ENCODE measurements at regions not wholly inside any gene's neighbourhood (a gene's known extent, or its start where the extent isn't known, plus 50 kb on each side); places are given as distances from the start of the nearest gene placed in this dataset.

- DNase-seq, result no peak
These were observed 256.7 kb upstream of the HES1 start for GRCh38 chr3:193879099-193879863.

- no peak for DNase-seq
These were observed 256.1 kb upstream of the HES1 start for GRCh38 chr3:193879864-193880242.

DNA sequence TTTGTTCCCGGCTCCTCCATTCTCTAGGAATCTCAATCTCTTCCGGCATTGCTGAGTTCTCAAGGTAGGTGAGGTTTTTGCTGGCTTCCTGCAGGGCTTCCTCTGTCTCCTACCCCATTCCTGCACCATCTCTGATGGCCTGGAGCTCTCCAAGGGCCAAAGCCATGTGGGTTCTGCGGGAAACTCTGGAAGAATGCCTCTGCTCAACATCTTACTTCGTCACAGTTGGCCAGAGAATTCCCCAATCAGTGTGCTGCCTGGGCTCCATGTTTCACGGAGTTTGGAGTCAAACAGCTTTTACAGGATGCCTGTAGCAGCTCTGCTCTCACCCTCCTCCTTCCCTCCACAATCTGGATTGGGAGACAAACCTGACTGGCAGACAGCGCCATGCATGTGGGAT lies 253.9 kb upstream of the HES1 start:
- DNase-seq, result no peak

GRCh38 chr3:193883551-193883950 lies 252.4 kb upstream of the HES1 start:
- no peak for DNase-seq

GRCh38 chr3:193884027-193884426 lies 251.9 kb upstream of the HES1 start:
- no peak for DNase-seq

- no peak for DNase-seq
These were observed 251.3 kb upstream of the HES1 start for GRCh38 chr3:193884652-193885051.

DNA sequence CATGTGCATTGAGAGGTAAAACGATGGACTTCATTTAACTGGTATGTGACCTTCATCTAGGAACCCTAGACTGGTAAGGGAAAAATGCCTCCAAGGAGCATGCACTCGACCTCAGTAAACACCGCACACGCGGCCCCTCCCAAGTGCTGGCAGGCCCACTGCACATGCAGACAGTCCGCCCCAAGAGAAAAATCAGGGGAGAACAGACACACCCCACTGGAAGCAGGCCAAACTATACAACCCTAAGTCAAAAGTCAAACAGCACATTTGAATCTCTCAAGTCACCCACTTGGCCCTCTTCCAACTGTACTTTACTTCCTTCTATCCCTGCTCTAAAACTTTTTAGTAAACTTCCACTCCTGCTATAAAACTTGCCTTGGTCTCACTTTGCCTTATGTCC lies 250.1 kb upstream of the HES1 start:
- DNase-seq, result no peak

DNA sequence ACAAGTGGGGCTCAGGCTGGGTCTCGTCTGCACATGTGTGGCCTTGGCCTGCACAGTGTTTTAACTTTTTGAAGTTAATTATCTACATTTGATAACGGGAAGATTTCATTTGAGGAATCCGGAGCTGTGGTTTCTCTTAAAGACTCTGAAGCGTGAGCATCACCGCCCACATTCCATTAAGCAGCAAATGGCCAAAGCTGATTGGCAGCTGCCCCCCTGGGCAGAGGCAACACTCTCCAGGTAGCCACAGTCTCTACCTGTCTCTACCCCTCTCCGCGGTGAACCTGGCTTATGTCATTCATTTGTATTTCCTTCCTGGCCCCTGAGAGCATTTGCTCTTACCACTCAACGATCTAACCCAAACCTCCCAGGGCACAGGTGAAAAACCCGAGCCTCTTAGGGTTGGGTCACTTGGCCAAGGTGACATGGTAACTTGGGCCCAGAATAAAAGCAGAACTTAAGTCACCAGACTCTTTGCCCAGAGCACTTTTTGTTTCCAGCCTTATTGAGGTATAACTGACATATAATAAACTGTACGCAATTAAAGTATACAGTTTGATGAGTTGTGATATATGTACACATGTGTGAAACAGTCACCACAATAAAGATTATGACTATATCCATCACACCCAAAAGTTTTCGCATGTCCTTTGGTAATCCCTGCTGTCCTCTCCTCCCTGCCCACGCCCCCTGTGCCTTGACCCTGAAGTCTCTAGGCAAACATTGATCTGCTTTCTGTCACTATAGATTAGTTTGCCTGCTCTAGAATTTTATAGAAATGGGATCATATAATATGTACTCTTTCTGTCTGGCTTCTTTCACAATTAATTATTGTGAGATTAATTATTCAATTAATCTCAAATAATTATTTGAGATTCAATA lies 245.7 kb upstream of the HES1 start:
- no peak for DNase-seq

GRCh38 chr3:193894121-193894863 lies 241.7 kb upstream of the HES1 start:
- no peak for DNase-seq

GRCh38 chr3:193895409-193895808 lies 240.5 kb upstream of the HES1 start:
- no peak for DNase-seq

DNA sequence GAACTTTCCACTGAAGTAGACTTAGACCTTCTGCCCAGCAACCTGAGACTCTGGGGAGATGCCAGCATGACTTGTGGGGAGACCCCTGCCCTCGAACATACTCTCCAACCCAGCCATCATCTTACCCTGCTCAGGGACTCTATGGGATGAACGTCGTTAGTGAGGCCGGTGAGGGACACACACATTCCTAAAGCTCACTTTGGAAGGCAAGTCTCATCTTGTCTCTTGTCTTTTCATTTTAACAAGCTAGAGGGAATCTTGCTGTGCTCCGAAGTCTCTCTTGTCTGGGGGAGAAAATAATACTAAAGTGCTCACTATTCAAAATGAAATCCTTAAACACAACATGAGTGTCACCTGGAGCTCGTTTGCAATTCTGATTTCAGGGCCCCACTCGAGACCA lies 239.5 kb upstream of the HES1 start:
- no peak for DNase-seq

GRCh38 chr3:193897288-193897687 lies 238.7 kb upstream of the HES1 start:
- DNase-seq, result no peak

GRCh38 chr3:193897731-193898180 lies 238.2 kb upstream of the HES1 start:
- DNase-seq, result no peak

DNA sequence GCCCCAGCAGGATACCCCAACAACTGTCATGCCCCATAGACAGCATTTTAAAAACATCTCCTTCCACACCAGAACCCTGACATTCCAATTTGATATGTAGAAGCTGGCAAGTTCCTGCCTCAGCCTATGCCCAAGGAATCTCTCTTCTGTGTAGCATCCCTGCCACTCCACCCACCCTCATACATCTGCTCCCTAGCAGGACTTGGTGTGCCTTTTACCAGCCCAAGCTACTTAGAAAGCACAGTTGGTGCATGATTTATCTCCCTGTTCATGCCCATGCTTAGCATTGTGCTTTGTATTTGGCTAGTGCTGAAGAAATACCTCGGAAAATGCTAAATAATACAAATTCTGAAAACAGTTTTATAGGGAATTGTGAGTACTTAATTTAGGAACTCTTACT lies 236.9 kb upstream of the HES1 start:
- no peak for DNase-seq

GRCh38 chr3:193901007-193901406 lies 234.9 kb upstream of the HES1 start:
- DNase-seq, result no peak

DNA sequence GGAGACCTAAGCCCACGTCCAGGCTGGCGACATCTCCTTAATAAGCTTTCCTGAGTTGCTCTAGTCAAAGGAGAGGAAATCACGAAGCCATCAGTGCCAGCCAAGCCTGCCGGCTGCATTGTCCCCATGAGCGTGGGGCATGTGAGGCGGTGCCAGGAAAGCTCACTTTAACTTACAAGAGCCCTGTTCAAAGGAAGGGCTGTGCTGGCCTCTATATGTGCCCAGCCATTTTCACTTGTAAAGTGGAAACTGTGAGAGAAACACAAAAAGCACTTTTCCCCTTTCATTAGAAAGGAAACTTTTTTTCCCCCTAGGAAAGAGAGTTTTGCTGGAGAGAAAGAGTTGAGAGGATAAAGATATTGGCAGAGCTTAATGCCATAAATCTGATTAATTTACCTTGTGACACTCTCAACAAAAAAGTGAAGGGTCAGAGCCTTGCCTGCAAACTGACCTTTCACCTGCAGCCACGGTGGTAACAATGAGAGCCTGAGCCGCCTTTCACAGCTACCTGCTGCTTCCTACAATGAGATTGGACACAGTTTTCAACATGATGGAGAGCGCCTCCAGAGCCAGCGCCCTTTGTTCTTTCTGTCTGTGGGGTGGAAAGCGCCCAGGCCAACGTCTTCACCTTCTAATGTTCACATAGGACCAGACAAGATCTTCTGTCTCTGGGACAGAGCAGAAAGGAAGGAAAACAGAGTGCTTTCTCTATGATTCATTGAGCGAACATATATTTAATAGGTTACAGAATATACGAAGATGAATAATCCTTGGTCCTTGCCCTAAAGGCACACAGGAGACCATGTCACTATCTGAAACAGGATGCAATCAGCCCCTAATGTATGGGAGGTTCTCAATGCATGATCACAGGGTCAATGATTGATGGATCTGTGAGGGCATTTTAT lies 233.1 kb upstream of the HES1 start:
- no peak for DNase-seq

DNA sequence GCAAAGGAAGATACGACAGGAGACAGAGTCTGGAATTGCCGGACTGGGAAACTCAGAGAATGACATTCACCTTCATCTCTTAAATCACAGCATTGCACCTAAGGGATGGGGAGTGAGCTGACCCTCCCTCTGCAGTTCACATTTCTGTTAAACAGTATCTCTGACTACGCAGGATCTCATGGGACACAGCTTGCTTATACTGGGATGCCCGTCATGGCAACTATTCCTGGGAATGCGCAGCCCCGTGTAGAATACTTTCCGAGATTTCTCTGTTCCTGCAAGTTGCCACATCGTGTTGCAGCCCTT lies 232.5 kb upstream of the HES1 start:
- no peak for DNase-seq

- no peak for DNase-seq
These were observed 232.0 kb upstream of the HES1 start for GRCh38 chr3:193903966-193904365.

DNA sequence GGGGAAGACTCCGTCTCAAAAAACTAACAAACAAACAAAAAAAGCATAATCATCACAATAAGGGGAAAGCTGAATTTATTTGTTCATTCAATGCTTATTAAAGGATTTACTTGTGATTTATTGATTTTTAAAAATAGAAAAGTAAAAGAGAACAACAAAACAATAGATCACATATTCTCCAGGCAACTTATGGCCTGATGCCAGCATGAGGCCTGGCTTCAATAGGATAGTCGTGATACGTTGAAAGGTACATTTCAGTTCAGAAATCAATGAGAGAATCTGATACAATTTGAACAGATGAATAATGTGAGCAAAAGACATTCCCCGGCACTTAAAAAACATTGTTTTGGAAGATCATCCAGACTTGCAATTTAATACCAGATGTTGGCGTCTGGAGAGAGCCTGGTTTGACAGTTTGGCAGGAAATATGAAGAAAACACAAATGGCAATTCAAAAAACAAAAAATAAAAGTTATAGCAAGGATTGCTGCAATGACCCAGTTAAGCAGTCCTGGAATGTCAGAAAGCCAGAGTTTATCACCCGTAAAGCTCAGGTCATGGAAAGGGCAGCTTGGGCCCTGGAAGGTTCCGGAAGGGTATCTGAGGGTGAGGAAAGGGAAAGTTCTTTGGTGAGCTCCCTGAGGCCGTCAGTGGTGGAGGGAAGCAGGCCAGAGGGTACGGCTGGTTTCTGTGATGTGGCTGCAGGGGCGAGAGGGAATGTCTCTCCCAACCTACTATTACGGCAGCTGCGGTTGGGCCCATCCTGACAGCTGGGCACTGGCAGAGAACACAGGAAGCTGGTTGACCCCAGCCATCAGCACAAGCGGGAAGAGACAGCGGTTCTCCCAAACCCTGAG lies 230.2 kb upstream of the HES1 start:
- no peak for DNase-seq

GRCh38 chr3:193906849-193907410 lies 229.0 kb upstream of the HES1 start:
- no peak for DNase-seq

DNA sequence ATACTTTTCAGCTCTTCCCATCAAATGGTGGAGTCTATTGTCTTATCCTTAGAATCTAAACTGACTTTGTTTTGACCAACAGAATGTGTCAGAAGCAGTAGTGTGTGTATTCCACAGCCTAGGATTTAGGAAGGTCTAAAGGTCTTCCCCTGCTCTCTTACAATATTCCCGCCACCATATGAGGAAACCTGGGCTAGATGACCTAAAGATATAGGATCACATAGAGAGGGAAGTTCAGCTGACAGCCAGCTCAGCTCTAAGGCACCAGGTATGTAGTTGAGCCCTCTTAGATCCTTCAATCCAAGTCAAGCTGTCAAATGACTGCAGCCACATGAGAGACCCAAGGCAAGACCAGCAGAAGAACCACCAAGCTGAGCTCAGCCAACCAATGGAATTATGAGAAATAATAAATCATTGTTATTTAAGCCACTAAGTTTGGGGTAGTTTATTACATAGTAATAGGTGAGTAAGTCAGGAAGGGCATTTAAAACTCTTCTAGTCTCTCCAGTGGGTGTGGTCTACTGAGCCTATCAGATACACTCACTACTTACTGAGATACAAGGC lies 227.7 kb upstream of the HES1 start:
- DNase-seq, result no peak
